ENCODE measurements at regions not wholly inside any gene's neighbourhood (a gene's known extent, or its start where the extent isn't known, plus 50 kb on each side); places are given as distances from the start of the nearest gene placed in this dataset.
"Not testable (repeated sequence)": the region's sequence is repeated elsewhere in the genome, so short reads cannot be mapped to it uniquely, and the experiment has no call there.

DNA sequence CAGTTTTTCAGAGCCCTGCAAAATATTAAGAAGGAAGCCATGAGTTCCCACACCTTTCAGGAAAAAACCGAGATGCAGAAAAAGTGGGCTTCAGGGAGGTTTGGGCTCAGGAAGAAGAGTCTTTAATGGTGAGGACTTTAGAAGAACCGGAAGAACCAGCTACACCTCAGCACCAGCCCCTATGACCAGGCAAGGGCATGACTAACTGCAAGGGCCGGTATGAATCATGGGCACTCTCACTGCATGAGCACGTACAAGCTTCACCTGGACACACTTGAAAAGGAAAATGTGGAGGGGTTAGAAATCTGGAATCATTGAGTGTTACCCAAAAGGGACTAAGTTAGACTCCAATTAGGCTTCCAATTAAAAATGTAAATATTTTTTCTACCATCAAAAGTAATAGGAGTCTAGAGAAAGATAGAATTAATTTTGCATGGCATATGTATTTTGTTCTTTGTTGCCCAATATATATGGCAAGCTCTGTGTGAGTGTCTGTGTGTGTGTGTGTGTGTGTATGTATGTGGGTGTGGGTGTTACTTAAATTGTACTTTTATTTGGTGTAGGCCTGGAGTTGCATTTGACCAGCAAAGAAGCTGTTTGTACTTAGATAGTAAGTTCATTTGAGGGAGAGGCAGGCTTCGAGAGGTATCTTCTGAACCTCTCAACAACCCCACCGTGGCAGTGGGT lies 66.5 kb upstream of the THUMPD2 start:
- Mint-ChIP-seq H3K27ac (no peak overlapping the region), H3K4me1 (peaks cover 3% of the 10 kb centered on the region), H3K36me3 (ENCODE audit: low read depth) (no peaks in the 10 kb centered on the region), H3K27me3 (peaks cover 41% of the 10 kb centered on the region), H3K4me3 (no peak overlapping the region)
- no peaks in the 10 kb centered on the region for H3K9me3 ChIP-seq (ENCODE audit: control insufficient read depth, low read length, poor library complexity, severe bottlenecking)
- ATAC-seq, result no peak
- DNase-seq, result no peak

DNA sequence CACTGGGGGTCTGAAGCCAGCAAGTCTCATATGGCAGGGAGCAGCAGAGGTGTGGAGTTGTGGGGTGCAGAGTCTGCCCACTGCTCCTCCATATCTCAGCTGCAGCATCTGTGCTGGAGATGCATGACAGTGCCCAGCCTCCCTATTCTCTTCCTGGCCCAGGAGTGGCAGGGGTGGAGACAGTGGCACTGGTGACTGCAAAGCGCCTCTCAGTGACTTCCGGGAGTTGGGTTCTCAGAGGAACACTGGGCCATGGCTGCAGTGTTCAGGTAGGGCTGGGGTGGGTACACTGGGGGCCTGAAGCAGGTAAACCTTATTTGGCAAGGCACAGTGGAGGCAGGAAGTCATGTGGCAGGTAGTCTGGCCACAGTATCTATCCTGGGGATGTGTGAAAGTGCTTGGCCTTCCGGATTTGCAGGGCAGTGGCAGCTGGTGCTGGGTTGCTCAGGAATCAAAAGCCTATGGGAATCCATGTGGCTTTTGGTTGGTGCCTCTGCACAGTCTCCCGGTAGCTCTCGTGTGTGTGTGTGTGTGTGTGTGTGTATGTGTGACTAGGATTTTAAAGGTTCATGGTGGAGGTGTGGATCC lies 60.3 kb upstream of the THUMPD2 start:
- Mint-ChIP-seq H3K27me3 (peaks cover 8% of the 10 kb centered on the region), H3K36me3 (ENCODE audit: low read depth) (no peaks in the 10 kb centered on the region), H3K27ac (no peak overlapping the region), H3K4me1 (no peaks in the 10 kb centered on the region), H3K4me3 (no peak overlapping the region)
- peaks cover 4% of the 10 kb centered on the region for H3K9me3 ChIP-seq (ENCODE audit: control insufficient read depth, low read length, poor library complexity, severe bottlenecking)
- DNase-seq (no peak), ATAC-seq (no peak)

GRCh38 chr2:39838589-39838988 lies 59.5 kb upstream of the THUMPD2 start:
- DNase-seq, result no peak
- Mint-ChIP-seq H3K27ac (no peak overlapping the region), H3K36me3 (ENCODE audit: low read depth) (no peaks in the 10 kb centered on the region), H3K4me3 (no peak overlapping the region), H3K4me1 (no peaks in the 10 kb centered on the region), H3K27me3 (peaks cover 8% of the 10 kb centered on the region)
- H3K9me3 ChIP-seq (ENCODE audit: control insufficient read depth, low read length, poor library complexity, severe bottlenecking), result peaks cover 4% of the 10 kb centered on the region
- ATAC-seq, result no peak

- Mint-ChIP-seq H3K4me1 (no peaks in the 10 kb centered on the region), H3K36me3 (ENCODE audit: low read depth) (no peaks in the 10 kb centered on the region), H3K27me3 (peaks cover 11% of the 10 kb centered on the region), H3K27ac (no peak overlapping the region), H3K4me3 (no peak overlapping the region)
- DNase-seq, result no peak
- ATAC-seq, result no peak
- peaks cover 4% of the 10 kb centered on the region for H3K9me3 ChIP-seq (ENCODE audit: control insufficient read depth, low read length, poor library complexity, severe bottlenecking)
These were observed 58.9 kb upstream of the THUMPD2 start for GRCh38 chr2:39837856-39838453.

DNA sequence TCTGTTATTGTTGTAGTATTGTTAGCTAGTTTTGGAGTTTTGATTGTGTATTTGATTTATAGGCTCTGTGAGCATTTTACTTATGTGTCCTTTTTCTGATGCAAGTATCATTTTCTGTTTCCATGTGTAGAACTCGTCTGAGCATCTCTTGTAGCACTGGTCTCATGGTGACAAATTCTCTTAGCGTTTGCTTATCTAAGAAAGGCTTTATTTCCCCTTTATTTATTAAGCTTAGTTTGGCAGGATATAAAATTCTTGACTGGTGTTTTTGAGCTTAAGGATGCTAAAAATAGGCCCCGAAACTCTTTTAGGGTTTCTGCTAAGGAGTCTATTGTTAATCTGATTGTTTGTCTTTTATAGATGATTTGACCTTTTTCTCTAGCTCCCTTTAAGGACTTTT lies 57.6 kb upstream of the THUMPD2 start:
- Mint-ChIP-seq H3K4me3 (no peak overlapping the region), H3K27ac (no peak overlapping the region), H3K36me3 (ENCODE audit: low read depth) (no peaks in the 10 kb centered on the region), H3K4me1 (no peaks in the 10 kb centered on the region), H3K27me3 (peaks cover 6% of the 10 kb centered on the region)
- ATAC-seq (no peak), DNase-seq (no peak)
- H3K9me3 ChIP-seq (ENCODE audit: control insufficient read depth, low read length, poor library complexity, severe bottlenecking), result peaks cover 4% of the 10 kb centered on the region

DNA sequence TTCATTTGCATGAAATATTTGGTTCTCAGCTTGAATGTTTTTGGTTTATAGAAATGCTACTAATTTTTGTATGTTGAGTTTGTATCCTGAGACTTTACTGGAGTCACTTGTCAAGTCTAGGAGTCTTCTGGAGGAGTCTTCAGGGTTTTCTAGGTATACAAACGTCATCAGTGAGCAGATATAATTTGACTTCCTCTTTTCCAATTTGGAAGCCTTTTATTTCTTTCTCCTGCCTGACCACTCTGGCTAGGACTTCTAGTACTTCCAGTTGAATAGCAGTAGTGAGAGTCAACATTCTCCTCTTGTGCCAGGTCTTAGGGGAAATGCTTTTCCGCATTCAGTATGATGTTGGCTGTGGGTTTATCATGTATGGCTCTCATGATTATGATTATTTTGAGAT lies 55.4 kb upstream of the THUMPD2 start:
- H3K9me3 ChIP-seq (ENCODE audit: control insufficient read depth, low read length, poor library complexity, severe bottlenecking), result peaks cover 4% of the 10 kb centered on the region
- DNase-seq (no peak), ATAC-seq (no peak)
- no peak overlapping the region for H3K27ac Mint-ChIP-seq
- peaks cover 19% of the 10 kb centered on the region for H3K27me3 Mint-ChIP-seq
- no peak overlapping the region for H3K4me3 Mint-ChIP-seq
- H3K4me1 Mint-ChIP-seq, result no peaks in the 10 kb centered on the region
- no peaks in the 10 kb centered on the region for H3K36me3 Mint-ChIP-seq (ENCODE audit: low read depth)

- DNase-seq; H3K27ac Mint-ChIP-seq; H3K9me3 ChIP-seq (ENCODE audit: control insufficient read depth, low read length, poor library complexity, severe bottlenecking); H3K4me3 Mint-ChIP-seq; H3K4me1 Mint-ChIP-seq; ATAC-seq; H3K36me3 Mint-ChIP-seq (ENCODE audit: low read depth): not testable (repeated sequence)
- H3K27me3 Mint-ChIP-seq, result peaks cover 23% of the 10 kb centered on the region
These were observed 51.6 kb upstream of the THUMPD2 start for GRCh38 chr2:39830610-39831009.

All from T-helper 17 cell (primary cell).